GM23338 (cell line): ENCODE measurements at regions not wholly inside any gene's neighbourhood (a gene's known extent, or its start where the extent isn't known, plus 50 kb on each side); places are given as distances from the start of the nearest gene placed in this dataset.
"Not testable (repeated sequence)": the region's sequence is repeated elsewhere in the genome, so short reads cannot be mapped to it uniquely, and the experiment has no call there.

Source experiments
- CREB1 ChIP-seq: fragments of 250-450 bp; sonication (Bioruptor Pico); IDR thresholded peaks from 2 replicates; pipeline ENCODE4 v1.5.0; 2020; ENCODE audit warnings: low read depth, mild to moderate bottlenecking, moderate library complexity
- CTCF ChIP-seq, 2 experiments: fragments of 200-600 bp in 1 of 2; sonication (generic) in 1 of 2; conservative IDR thresholded peaks; 2 replicates each; pipeline versions ENCODE4 v1.5.1 to v1.6.1; 2016 to 2017; ENCODE audit warnings: antibody characterized with exemption in 2 of 2, low read depth in 2 of 2, mild to moderate bottlenecking in 2 of 2, moderate library complexity in 1 of 2
- ETS1 ChIP-seq: IDR thresholded peaks from 2 replicates; pipeline ENCODE4 v1.6.1; 2016; ENCODE audit warnings: antibody characterized with exemption
- EZH2 ChIP-seq: fragments of 200-600 bp; sonication (generic); IDR thresholded peaks from one replicate; pipeline ENCODE4 v1.8.0; 2017; ENCODE audit warnings: antibody characterized with exemption, mild to moderate bottlenecking, low read depth; ENCODE audit not compliant: unreplicated experiment
- EZH2phosphoT487 ChIP-seq: fragments of 200-600 bp; sonication (generic); IDR thresholded peaks from one replicate; pipeline ENCODE4 v1.8.1; 2018; ENCODE audit warnings: antibody characterized with exemption; ENCODE audit not compliant: unreplicated experiment
- JUNB ChIP-seq: IDR thresholded peaks from one replicate; pipeline ENCODE4 v1.6.1; 2016; ENCODE audit warnings: antibody characterized with exemption; ENCODE audit not compliant: unreplicated experiment
- POLR2AphosphoS5 ChIP-seq: IDR thresholded peaks from 2 replicates; pipeline ENCODE4 v1.6.1; 2016; ENCODE audit warnings: antibody characterized with exemption, low read depth
- REST ChIP-seq: IDR thresholded peaks from one replicate; pipeline ENCODE4 v1.6.1; 2018; ENCODE audit warnings: antibody characterized with exemption; ENCODE audit not compliant: unreplicated experiment
- STAT1 ChIP-seq: IDR thresholded peaks from one replicate; pipeline ENCODE4 v1.6.1; 2016; ENCODE audit warnings: antibody characterized with exemption; ENCODE audit not compliant: unreplicated experiment
- ZNF114 ChIP-seq: fragments of 250-450 bp; sonication (Bioruptor Pico); IDR thresholded peaks from 2 replicates; pipeline ENCODE4 v1.5.0; 2020; ENCODE audit warnings: mild to moderate bottlenecking, moderate library complexity

- not testable (repeated sequence) for TF ChIP-seq CTCF (conservative IDR thresholded peaks at IDR 0.05; ENCODE audit: low read depth in 2 of 2); POLR2AphosphoS5; EZH2phosphoT487; REST; ZNF114 (CRISPR knock-in tag); EZH2; CREB1 (CRISPR knock-in tag); JUNB; ETS1; STAT1
Observed at GRCh38 chr5:62752056-62752997, 173.7 kb downstream of the LRRC70 start.
